HG03280 (cell line): ENCODE measurements at regions not wholly inside any gene's neighbourhood (a gene's known extent, or its start where the extent isn't known, plus 50 kb on each side); places are given as distances from the start of the nearest gene placed in this dataset.

ENCODE experiments used
- ATAC-seq: cut with Tn5 transposase; IDR thresholded peaks from one replicate; pipeline ENCODE4 v1.9.1; 2021; ENCODE audit warnings: mild to moderate bottlenecking, moderate library complexity; ENCODE audit not compliant: unreplicated experiment

DNA sequence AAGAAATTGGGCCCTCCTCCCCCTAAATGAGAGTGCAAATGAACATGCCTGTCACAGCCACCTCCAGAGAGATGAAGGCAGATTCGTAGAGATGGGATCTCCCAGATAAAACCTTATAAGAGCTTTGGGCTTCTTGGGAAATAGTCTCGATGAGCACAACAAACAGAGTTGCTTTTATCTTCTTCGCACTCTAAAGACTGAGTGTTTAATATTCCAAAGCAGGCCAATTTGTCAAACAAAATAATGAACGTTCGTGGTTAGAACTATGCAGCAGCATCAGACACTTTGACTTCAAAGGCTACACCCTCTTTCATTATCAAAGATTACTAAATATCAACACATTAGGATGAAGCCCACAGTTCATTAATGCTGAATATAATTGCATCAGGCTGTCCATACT lies 256.2 kb downstream of the SKIDA1 start:
- no peak for ATAC-seq

DNA sequence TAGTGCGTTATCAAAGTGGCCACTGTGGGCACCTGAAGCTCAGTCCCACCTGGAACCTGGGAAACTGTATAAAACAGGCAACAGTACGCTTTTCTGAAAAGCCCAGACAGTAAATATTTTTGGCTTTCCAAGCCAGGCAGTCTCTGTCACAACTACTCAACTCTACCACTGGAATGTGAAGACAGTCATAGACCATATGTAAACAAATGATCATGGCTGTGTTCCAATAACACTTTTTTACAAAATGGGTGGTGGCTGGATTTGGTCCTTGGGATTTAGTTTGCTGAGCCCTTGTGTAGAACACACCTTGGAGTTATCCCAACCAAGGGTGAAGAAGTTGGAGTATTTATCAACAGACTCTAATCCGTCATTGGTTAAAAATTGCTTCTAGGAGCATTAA lies 259.9 kb downstream of the SKIDA1 start:
- no peak for ATAC-seq

DNA sequence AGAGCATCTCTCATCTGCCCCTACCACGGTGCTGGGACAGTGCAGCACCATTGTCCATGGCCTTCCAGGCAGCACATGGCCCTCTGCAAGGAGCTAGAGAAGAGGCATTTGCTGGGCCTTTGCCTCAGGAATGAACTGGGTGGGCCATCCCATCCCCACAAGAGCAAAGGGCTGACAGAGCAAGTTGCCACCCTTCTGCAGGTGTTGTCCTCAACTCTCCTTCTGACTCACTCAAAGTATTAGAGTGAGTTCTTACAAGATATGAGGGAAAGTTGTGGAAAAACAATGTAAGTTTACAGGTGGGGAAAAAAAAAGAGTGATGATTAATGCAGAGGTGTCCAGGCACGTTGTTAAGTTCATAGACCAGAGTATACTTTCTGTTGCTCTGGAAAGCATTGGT lies 261.2 kb downstream of the SKIDA1 start:
- no peak for ATAC-seq

DNA sequence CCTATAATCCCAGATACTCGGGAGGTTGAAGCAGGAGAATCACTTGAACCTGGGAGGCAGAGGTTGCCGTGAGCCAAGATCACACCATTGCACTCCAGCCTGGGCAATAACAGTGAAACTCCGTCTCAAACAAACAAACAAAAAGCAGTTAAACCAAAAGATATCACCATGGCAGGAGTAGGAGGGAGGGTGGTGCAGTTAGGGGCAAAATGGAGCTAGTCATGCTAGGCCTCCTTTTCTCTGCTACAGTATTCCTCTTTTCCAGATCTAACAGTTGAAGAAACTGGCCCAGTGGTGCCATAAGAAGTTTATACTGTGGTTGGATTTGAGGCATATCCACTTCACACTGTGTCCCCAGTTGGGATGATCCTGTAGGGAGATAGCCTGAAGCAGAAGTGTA lies 261.6 kb downstream of the SKIDA1 start:
- no peak for ATAC-seq

DNA sequence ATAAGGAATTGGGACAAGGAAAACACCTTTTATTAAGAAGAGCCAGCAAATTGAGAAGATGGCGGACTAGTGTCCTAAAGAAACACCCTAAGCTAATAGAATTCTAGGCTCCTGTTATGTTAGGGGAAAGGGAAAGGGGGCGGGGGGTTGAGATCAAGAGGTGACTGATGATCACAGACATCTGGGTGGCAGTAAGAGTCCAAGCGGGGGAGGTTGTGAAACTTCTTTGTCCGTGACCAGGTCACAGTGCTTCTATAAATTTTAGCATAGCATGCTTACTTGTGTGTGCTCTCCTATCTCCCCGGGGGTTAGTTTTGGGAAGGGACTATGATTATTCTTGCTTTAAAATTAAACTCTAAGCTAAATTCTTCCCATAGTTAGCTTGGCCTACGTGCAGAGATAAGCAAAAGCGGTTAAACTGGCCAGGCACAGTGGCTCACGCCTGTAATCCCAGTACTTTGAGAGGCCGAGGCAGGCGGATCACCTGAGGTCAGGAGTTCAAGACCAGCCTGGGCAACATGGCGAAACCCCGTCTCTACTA lies 262.1 kb downstream of the SKIDA1 start:
- no peak for ATAC-seq

DNA sequence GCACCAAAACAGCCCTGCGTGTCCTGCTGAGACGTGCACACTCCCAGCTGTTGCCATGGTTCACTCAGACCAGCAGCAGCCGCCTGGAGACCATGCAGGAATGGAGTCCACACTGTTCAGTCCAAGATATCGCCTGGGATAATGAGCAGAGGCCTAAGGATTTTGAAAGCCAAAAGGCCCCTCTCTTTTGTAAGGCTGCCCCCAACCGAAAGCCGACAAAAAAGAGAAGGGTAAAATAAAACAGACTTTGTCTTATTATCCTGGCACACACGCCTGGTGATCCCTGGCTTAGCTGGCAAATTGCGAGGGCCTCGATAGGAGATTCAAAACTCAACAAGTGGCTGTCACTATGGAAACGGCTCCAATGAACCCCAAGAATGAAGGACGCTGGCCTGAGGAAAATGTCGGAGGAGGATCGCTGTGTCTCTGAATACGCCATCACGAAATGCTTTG lies 263.6 kb downstream of the SKIDA1 start:
- ATAC-seq = no peak

DNA sequence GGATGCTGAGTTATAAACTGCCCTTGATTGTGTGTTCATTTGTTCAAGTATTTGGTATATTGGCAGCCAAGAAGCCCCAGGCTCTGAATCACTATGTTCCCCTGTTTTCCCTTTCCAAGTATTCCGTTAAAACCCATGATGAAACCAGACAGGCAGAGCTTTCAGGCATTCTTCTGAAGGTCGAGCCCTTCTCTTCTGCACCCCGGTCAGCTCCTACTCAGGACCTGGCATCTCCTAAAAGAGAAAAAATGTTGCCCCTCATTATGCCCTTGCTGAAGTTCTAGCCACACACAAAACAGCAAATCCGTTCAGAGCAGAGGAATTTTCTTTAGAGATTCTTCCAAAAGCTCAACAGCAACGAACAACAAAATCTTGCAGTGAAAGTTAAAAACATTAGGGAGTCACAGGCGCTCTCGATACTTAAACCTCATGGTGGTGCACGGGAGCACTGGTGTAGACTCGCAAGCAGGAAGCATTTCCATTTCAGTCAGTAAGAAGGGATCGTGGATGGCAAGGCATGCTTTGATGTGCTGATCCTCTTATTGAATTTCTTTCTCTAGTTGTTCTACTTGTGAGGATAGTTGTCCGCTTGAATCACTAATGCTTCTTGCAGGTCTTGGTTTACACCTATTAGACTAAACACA lies 264.9 kb downstream of the SKIDA1 start:
- no peak for ATAC-seq

DNA sequence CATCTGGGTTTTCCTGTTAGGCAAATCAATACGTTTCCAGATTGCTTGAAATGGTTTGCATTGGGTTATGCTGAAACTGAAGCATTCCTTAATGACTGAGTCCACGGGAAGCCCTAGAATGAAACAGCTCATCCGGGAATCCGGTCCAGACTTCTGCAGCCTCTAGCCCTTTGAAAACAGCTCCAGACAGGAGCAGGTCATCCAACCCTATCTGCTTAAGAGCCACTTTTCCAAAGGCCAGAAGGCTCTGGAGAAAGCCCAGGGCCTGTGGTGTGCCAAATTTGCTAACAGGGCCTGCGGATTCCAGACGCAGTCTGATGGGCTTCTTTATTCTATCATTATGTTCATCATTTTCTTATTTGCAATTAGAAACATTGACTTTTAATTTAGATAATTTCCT lies 265.4 kb downstream of the SKIDA1 start:
- no peak for ATAC-seq

DNA sequence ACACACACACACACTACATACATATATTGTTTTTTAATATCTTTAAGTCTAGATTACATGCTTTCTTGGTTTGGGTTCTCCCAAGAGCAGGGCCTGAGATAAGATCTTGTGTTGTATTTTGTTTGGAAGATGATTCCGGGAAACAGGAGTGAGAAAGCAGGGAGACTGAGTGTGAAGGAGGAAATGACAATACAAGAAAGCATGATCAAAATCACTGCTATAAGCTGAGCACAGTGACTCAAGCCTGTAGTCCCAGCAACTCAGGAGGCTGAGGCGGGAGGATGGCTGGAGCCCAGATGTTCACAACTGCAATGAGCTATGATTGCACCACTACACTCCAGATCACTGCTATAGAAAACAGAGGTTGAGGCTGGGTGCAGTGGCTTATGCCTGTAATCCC lies 267.6 kb downstream of the SKIDA1 start:
- ATAC-seq = no peak

DNA sequence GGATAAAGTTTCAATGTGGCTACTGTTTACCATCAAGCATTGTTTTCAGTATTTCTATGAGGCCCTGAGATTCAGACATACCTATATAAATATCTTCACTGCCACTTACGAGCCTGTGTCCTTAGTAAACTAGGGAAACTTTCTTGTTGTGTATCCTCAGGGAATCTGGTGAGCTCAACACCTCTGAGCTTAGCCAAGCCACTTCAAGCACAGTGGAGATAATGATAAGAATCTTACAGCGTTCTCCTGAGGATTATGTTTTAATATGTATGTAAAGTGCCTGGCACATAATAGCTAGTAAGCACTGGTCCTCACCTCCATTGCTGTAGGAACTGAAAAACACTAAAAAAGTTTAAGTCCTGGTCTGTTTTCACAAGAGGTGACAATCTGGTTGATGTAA lies 268.3 kb downstream of the SKIDA1 start:
- no peak for ATAC-seq

DNA sequence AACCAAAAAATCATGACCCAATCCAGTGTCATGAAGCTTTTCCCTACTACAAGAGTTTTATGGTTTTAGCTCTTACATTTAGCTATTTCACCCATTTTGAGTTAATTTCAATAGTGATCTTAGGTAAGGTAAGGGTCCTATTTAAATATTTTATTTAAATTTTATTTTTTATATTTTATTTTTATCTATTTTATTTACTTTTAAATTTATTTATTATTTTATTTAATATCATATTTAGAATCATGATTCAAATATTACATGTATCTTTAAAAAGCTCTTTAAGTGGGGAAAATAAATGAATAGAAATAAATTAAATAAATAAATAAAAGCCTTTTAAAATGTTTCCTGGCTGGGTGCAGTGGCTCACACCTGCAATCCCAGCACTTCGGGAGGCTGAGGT lies 276.0 kb downstream of the SKIDA1 start:
- ATAC-seq = no peak

DNA sequence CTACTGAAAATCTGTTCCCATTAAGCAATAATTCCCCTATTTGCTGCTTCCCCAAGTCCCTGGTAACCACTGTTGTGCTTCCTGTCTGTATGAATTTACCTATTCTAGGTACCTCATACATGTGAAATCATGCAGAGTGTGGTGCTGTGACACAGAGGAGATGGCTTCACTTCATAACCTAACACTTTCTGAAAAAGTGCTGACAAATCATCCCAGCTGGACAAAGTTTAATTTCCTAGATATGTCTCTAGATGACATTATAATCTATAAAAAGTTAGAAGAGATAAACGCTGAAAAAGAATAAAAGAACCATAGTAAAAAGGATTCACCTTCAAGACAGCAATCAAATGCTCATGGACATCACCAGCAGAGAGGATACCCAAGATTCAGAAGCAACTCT lies 277.9 kb downstream of the SKIDA1 start:
- ATAC-seq = no peak

DNA sequence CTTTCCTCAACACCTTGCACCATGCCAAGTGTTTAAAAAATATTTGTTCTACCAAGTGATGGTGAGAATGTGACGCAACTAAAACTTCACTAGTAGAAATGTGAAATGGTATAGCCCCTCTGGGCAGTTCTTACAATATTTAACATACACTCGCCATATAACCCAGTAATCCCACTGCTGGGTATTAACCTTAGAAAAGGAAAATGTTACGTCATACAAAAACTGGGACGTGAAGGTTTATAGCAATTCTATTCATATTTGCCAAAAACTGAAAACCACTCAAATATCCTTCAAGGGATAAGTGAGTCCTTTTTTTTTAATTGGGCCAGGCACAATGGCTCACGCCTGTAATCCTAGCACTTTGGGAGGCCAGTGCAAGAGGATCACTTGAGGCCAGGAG lies 279.3 kb downstream of the SKIDA1 start:
- no peak for ATAC-seq

DNA sequence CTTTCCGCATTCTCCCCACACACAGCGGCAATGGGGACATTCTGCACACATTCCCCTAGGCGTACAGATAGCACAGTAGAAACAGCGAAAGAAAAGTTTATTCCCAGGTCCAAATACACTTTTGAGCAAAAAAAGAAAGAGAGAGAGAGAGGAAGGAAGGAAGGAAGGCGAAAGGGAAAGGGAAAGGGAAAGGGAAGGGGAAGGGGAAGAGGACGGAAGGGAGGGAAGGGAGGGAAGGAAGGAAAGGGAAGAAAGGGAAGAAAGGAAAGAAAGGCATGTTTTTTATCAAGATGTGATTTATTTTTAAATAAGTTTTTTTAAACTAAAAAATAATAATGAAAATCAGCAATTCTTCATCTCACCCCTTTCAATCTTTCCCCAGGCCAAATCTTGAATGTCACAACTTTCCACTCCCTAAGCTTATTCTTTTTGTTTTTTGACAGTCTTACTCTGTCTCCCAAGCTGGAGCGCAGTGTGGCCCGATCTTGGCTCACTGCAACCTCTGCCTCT lies 281.7 kb downstream of the SKIDA1 start:
- ATAC-seq = no peak

DNA sequence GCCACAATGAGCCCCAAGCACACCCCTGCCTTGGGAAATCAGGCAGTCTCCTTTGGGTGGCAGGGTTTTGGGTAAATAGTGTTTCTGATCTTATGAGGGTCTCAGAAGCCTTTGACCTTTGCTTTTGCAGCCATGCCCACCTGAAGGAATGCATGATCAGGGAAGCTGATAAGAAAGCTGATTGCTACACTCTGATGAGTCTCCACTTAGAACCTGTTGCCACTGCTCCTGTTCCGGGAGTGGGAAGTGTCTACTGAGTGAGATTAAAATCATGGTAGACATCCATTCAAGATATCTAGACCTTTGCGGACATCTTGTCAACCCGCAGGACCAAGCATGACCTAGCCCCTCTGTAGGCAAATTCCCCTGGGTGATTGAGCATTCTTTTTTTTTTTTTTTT lies 282.6 kb downstream of the SKIDA1 start:
- no peak for ATAC-seq

DNA sequence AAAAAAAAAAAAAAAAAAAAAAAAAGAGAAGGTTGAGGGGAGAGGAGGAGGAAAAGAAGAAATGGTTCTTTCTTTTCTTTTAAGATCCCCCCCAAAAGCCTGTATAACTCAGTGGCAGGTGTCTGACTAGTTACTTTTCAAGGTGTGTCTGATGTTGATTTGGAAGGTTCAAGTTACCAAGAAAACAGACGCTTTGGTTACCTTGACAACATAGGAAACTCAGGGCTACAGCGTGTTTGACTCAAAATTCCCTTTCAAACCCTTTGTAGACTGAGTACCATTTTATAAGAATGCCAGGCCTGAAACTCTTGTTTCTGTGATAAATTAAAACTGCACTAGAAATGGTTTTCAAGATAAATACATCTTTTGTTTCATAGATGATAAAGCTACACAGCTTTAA lies 286.8 kb downstream of the SKIDA1 start:
- ATAC-seq = no peak

DNA sequence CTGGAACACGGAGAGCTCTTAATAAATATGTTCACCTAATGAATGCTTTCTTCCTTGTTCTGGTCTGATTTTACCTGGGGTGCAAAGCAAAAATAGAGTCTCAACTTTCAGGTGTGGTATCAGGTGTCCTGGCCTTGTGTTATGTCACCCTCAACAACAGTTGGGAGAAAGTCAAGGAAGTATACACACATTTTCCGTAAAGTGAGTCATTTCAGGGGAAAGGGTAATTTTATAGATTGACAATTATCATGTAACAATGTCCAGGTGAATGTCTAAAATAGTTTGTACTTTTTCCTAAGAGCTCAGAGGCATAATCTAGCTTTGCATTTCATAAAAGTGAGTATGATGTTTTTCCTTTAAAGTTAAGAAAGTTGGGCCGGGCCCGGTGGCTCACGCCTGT lies 287.4 kb downstream of the SKIDA1 start:
- ATAC-seq = no peak

DNA sequence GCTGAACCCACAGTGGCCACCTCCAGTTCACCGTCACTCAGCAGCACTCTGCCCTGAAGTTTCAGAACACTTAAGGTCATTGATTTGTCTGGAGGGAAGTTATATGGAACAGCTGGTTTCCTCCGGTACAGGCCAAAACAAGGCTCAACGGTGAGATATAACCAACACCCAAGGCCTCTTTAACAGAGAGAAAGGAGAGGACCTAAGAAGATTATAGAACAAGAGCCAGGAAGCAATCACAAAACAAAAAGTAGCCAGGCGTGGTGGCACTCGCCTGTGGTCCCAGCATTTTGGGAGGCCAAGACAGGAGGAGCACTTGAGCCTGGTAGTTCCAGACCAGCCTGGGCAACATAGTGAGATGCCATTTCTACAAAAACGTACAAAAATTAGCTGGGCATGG lies 290.7 kb downstream of the SKIDA1 start:
- ATAC-seq = no peak

DNA sequence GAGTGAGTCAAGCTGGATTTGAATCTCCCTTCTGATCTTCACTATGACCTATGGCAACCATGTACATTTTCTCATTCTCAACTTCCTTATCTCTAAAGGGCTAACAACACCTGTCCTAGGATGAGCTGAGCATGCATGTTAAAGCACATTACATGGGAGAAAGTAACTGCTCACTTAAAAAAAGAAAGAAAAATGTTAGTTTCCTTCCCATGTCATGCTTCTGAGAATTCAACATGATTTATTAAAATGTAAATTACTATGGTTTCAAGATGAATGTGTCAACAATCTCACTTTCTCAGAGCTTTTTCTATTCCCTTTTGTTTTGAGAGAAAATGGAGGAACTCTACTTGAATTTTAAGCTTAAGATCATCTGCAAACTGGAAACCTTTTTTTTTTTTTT lies 295.3 kb downstream of the SKIDA1 start:
- ATAC-seq = no peak

DNA sequence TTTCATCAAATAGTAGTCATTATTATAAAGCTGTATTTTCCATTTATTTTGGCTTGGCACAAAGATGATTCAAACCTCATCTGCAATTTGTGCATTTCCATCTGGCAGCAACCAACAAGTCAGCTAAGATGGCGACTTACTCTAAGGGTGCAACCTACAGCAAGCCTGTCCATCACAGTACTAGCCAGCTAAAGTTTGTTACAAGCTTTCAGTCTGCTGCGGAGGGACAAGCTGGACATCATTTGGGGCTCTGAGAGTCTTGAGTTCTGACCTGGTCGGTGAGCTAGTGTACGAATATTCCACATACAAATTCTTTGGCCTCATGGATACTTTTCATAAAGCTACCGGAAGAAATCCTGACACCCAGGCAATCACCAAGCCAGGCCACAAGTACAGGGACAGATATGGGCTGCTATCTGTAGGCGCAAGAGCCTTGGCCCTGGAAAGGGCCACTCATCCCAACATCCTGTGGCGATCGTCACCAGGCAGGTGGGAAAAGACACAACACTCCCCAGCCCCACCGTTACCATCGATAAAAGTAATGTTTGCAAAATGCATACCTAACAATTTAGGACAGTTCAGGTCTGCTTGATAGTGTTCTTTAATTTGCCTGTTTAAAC lies 307.6 kb downstream of the SKIDA1 start:
- no peak for ATAC-seq

DNA sequence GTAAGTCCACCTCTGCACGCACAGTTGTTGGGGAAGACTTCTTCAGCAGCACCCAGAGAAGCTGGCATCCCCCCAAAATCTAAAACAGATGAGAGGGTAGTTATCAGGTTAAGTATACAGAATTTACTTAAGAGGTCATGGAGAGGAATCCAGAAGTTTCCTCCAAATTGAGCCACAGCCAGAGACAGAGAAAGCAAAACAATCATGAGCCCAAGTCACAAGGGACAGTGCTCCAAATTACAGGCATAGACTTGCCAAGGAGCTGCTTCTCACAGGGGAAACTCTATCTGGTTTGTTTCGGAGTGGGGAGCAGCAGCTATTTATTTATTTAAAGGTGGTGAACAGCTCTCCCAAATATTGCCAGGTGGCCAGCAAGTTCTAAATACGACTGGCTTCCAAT lies 308.4 kb downstream of the SKIDA1 start:
- no peak for ATAC-seq

DNA sequence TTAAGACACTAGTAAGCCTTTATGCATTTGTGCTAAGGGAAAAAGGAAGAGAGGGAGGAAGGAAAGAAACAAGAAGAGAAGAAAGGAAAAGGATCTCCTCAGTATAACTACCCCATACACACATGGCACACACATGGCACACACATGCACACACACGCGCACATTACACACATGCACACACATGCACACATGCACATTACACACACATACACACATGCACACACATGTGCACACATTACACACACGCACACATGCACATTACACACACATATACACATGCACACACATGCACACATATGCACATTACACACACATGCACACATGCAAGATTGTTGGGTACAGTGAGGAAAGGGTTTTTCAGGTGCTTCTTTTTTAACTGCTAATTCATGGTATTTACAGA lies 311.2 kb downstream of the SKIDA1 start:
- no peak for ATAC-seq

DNA sequence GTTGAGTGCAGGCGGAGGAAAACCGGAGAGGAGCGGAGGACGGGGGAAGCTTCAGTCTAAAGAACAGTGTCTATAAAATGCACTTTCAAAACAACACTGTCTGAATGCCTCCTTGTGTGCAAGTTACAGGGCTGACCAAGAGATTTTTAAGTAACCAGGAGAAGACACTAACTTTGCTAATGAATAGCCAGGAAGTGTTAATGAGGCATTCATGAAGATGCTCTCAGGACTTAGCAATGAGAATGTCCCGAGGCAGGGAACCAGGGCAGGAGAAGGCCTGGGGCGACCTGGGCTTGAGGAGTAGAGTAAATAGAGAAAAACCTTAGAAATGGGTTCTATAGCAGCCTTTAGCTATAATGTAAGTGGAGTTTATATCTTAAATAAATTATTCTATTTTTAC lies 312.1 kb downstream of the SKIDA1 start:
- ATAC-seq = no peak
